ENCODE measurements at regions not wholly inside any gene's neighbourhood (a gene's known extent, or its start where the extent isn't known, plus 50 kb on each side); places are given as distances from the start of the nearest gene placed in this dataset.
"Not testable (repeated sequence)": the region's sequence is repeated elsewhere in the genome, so short reads cannot be mapped to it uniquely, and the experiment has no call there.

GRCh38 chr21:13514308-13514707 lies 95.3 kb upstream of the POTED start:
- DNase-seq; H3K9me3 Mint-ChIP-seq; H3K27ac Mint-ChIP-seq; H3K4me3 Mint-ChIP-seq; POLR2A ChIA-PET; CTCF ChIA-PET; H3K27me3 Mint-ChIP-seq; H3K36me3 Mint-ChIP-seq (ENCODE audit: low read depth); H3K4me1 Mint-ChIP-seq: not testable (repeated sequence)

- DNase-seq; H3K4me1 Mint-ChIP-seq; H3K27ac Mint-ChIP-seq; POLR2A ChIA-PET; H3K27me3 Mint-ChIP-seq; H3K4me3 Mint-ChIP-seq; CTCF ChIA-PET; H3K36me3 Mint-ChIP-seq (ENCODE audit: low read depth); H3K9me3 Mint-ChIP-seq: not testable (repeated sequence)
These were observed 93.6 kb upstream of the POTED start for GRCh38 chr21:13515980-13516379.

GRCh38 chr21:13519971-13520370 lies 89.6 kb upstream of the POTED start:
- POLR2A ChIA-PET; H3K27me3 Mint-ChIP-seq; H3K4me3 Mint-ChIP-seq; H3K27ac Mint-ChIP-seq; H3K9me3 Mint-ChIP-seq; H3K36me3 Mint-ChIP-seq (ENCODE audit: low read depth); CTCF ChIA-PET; DNase-seq; H3K4me1 Mint-ChIP-seq: not testable (repeated sequence)

GRCh38 chr21:13525015-13525414 lies 84.6 kb upstream of the POTED start:
- H3K9me3 Mint-ChIP-seq; CTCF ChIA-PET; DNase-seq; POLR2A ChIA-PET; H3K4me1 Mint-ChIP-seq; H3K36me3 Mint-ChIP-seq (ENCODE audit: low read depth); H3K27ac Mint-ChIP-seq; H3K27me3 Mint-ChIP-seq; H3K4me3 Mint-ChIP-seq: not testable (repeated sequence)

- H3K9me3 Mint-ChIP-seq; H3K27me3 Mint-ChIP-seq; DNase-seq; POLR2A ChIA-PET; H3K4me3 Mint-ChIP-seq; CTCF ChIA-PET; H3K36me3 Mint-ChIP-seq (ENCODE audit: low read depth); H3K27ac Mint-ChIP-seq; H3K4me1 Mint-ChIP-seq: not testable (repeated sequence)
These were observed 80.5 kb upstream of the POTED start for GRCh38 chr21:13529082-13529481.

GRCh38 chr21:13529674-13530073 lies 79.9 kb upstream of the POTED start:
- H3K4me1 Mint-ChIP-seq; H3K27ac Mint-ChIP-seq; CTCF ChIA-PET; H3K4me3 Mint-ChIP-seq; H3K27me3 Mint-ChIP-seq; POLR2A ChIA-PET; H3K36me3 Mint-ChIP-seq (ENCODE audit: low read depth); DNase-seq; H3K9me3 Mint-ChIP-seq: not testable (repeated sequence)

- H3K4me1 Mint-ChIP-seq; POLR2A ChIA-PET; DNase-seq; H3K27ac Mint-ChIP-seq; H3K4me3 Mint-ChIP-seq; H3K27me3 Mint-ChIP-seq; H3K9me3 Mint-ChIP-seq; CTCF ChIA-PET; H3K36me3 Mint-ChIP-seq (ENCODE audit: low read depth): not testable (repeated sequence)
These were observed 78.9 kb upstream of the POTED start for GRCh38 chr21:13530697-13531096.

GRCh38 chr21:13543482-13543881 lies 66.1 kb upstream of the POTED start:
- POLR2A ChIA-PET; DNase-seq; H3K9me3 Mint-ChIP-seq; CTCF ChIA-PET; H3K27ac Mint-ChIP-seq; H3K27me3 Mint-ChIP-seq; H3K4me3 Mint-ChIP-seq; H3K36me3 Mint-ChIP-seq (ENCODE audit: low read depth): not testable (repeated sequence)
- H3K4me1 Mint-ChIP-seq, result peaks cover 13% of the 10 kb centered on the region

GRCh38 chr21:13545525-13545924 lies 64.1 kb upstream of the POTED start:
- POLR2A ChIA-PET; CTCF ChIA-PET; H3K36me3 Mint-ChIP-seq (ENCODE audit: low read depth); H3K4me3 Mint-ChIP-seq; H3K27me3 Mint-ChIP-seq; H3K9me3 Mint-ChIP-seq; DNase-seq: not testable (repeated sequence)
- Mint-ChIP-seq H3K27ac (peak overlapping the region; percentile 44), H3K4me1 (peaks cover 13% of the 10 kb centered on the region)
